Activated CD4-positive, alpha-beta T cell treated with anti-CD3 and anti-CD28 coated beads, Interleukin-2, Interleukin-6, amounts not matched to agents 100 ng/mL and 50 ng/mL, durations not matched to agents 16 hours and 8 hours (primary cell): ENCODE measurements at regions not wholly inside any gene's neighbourhood (a gene's known extent, or its start where the extent isn't known, plus 50 kb on each side); places are given as distances from the start of the nearest gene placed in this dataset.
A peak's percentile ranks its signal among the peaks of the same experiment; 100 is the strongest.
"Not testable (repeated sequence)": the region's sequence is repeated elsewhere in the genome, so short reads cannot be mapped to it uniquely, and the experiment has no call there.

Source experiments
- DNase-seq: peaks from one replicate; pipeline ENCODE4 v3.0.0-alpha.2; 2020

DNA sequence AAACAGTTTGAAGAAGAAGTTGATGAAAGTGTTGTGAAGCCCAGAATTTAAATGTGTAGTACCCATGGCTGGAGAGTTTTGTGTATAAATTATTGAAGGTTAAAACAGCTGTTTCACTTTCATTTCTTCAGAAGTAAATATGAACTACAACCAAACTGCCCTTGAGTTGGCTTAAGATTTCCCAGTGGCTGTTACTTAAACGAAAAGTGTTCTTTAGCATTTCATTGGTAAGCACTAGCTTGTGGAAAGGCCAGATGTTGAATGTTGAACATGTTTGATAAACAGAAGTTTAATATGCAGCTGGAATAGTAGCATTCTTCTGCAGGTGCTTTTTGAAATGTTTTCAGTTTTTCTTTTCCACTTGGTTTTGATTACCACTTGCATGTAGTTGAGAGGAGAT, 83.2 kb upstream of the TNRC6B start:
- DNase-seq, result no peak

DNA sequence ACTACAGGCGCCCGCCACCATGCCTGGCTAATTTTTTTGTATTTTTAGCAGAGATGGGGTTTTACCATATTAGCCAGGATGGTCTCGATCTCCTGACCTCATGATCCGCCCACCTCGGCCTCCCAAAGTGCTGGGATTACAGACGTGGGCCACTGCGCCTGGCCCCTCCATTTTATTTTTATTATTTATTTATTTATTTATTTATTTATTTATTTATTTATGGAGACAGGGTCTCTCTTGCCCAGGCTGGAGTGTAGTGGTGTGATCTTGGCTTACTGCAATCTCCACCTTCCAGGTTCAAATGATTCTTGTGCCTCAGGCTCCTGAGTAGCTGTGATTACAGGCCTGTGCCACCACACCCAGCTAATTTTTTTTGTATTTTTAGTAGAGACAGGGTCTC, 77.8 kb upstream of the TNRC6B start:
- DNase-seq, result not testable (repeated sequence)

DNA sequence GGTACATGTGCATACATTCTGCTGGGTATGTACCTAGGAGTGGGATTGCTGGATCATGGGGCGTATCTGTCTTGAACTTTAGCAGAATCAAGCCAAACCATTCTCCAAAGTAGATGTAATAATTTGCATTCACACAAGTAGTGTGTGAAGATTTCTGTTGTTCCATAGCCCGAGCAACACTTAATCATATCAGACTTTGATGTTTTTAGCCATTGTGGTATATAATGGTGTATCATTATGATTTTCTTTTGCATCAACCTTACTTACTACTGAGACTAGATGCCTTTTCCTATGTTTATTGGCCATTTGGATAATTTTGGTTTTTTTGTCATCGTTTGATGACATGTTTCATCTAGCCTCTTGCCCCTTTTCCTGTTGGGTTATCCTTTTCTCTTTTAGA, 72.0 kb upstream of the TNRC6B start:
- DNase-seq, result no peak

DNA sequence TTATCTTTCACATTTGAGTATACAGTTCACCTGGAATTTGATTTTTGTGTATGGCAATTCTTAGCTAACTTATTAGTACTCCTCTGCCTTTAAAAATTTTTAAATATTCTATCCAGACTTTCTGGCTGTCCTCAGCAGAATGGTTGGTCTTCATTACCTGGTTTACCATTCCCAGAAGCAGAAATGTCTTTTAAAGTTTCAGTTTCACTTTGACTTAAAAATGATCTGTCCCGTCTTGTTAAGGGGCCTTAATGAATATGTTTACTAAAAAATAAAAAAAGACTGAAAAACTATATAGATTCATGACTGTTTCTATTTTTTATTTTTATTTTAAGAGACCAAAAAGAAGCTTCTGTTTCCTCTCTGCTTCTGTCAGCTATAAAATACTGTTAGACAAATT, 70.5 kb upstream of the TNRC6B start:
- peak; percentile 32 for DNase-seq

DNA sequence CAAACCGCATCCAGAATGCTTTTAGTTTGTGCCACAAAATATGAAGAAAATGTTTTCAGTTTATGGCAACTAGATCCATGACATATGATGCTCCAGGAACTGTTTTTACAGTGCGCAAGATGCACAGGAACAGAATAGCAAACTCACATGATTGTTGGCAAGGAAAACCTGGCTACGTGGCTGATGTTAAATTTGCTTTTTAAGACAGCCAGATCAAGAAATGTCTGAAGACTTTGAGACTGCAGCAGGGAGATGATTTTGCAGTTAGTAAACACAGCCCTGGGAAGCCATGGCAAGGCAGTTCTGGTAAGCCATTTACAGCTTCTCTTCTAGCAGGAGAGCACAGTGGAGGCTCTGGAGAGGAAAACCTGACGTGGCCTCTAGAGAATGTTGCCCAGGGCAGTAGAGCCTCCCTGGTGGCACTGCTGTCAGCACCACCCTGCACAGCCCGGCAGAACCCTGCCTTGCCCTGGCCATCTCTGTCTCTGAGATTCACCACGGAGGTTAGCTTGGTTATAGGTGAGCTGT, 69.8 kb upstream of the TNRC6B start:
- DNase-seq, result peak; percentile 37

DNA sequence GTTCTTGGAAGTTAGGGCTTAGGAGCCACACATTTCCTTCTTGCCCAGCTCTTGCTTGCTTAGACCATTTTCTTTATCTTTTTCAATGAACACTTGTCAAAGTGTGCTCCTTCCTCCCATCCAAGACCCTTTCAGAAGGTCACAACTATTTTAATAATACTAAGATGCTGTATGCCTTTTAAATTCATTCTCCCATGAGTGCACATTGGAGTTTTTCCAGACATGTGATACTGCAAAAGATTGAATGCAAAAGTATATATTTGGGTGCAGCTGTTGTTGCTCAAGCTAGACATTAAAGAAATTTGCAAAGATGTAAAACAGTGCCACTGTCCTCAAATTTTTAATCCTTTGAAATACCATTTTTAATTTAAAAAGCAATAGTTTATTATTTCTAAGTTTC, 69.3 kb upstream of the TNRC6B start:
- no peak for DNase-seq

DNA sequence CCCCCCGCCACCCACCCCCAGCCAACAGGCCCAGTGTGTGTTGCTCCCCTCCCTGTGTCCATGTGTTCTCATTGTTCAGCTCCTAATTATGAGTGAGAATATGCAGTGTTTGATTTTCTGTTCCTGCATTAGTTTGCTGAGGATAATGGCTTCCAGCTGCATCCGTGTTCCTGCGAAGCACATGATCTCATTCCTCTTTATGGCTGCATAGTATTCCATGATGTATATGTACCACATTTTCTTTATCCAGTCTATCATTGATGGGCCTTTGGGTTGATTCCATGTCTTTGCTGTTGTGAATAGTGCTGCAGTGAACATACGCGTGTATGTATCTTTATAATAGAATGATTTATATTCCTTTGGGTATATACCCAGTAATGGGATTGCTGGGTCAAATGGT, 68.8 kb upstream of the TNRC6B start:
- not testable (repeated sequence) for DNase-seq

DNA sequence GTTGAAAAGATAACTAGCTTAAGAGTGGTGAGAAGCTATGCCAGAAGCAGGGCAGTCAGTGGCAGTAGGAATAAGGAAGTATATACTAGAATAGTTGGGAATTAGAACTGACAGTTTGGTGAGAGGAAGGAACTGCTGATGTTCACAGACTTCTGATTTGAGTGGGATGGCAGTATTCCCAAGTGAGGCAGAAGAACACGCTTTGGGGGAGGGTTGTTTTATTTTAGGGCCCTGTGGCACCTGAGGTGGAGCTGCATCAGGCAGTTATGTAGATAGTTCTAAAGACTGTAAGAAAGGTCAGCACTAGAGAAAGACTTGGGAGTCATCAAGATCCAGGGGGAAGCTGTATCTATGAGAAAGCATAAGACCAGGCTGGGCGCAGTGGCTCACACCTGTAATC, 66.3 kb upstream of the TNRC6B start:
- no peak for DNase-seq

DNA sequence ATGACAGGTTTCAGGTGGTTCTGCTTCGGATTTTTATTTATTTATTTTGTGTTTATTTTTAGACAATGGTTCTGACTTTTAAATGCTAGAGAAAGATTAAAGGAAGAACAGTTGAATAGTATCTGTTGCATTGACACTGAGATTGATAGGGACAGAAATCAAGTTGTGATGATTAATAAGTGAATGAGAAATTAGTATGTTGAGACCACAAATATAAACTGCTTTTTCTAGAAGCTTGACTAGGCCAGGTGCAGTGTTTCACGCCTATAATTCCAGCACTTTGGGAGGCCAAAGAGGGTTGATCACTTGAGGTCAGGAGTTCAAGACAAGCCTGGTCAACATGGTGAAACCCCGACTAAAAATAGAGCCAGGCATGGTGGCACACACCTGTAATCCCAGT, 65.1 kb upstream of the TNRC6B start:
- DNase-seq, result no peak

DNA sequence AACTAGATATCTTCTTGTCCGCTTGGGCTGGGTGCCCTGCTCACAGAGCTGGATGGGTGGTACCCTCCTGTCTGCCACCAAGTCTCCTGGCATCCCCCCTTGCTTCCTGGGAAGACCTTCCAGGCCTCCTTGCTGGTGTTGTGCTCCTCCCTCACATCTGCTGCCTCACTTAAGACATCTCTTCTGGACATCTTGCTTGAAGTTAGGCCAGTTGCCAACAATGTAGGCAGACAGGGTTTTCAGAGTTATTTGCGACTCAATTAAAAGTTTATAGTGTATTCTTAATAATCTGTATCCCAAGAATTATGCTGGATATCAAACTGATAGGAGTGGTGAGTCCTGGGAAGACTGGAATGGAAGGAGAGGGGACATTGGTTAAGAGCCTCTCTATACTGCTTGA, 64.0 kb upstream of the TNRC6B start:
- DNase-seq, result no peak

DNA sequence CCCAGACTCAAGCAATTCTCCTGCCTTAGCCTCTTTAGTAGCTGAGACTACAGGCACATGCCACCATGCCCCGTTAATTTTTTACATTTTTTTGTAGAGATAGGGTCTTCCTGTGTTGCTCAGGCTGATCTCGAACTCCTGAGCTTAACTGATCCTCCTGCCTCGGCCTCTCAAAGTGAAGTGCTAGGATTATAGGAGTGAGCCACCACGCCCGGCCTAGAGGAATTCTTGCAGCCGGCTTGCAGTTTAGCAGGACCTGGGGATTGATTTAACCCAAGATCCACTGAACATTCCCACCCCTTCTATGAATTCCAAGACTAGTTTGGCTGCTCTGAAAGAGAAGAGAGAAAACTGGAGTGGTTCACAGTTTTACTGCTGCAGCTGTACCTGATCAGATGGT, 63.3 kb upstream of the TNRC6B start:
- DNase-seq, result no peak

DNA sequence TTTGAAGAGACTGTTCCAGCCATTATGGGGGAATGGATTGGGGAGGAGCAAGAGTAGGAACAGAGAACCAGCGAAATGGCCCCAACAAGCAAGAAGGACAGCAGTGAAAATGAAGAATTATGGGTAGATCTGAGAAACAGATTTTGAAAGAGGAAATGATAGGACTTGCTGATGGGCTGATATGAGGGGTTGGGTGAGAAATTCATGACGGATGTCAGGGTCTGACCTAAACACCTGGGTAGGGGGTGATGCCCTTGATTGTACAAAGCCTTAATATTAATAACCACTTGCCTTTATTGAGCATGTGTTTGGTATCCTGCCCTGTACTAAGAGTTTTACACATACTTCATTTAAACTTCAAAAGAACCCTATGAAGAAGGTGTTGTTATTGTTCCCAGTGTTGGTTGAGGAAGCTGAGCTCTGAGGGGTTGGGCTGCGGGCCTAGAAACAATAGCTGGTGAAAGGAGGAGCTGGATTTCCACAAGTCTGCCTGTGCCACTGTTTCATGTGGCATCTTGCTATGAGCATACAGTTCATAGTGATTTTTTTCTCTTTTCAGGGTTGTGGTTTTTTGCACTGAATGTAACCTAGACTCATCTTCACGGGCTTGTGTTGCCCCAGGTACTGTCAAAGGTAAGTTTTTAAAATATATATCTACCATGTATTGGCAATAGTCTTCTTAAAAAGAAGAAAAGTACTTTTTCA, 61.1 kb upstream of the TNRC6B start:
- DNase-seq, result no peak

DNA sequence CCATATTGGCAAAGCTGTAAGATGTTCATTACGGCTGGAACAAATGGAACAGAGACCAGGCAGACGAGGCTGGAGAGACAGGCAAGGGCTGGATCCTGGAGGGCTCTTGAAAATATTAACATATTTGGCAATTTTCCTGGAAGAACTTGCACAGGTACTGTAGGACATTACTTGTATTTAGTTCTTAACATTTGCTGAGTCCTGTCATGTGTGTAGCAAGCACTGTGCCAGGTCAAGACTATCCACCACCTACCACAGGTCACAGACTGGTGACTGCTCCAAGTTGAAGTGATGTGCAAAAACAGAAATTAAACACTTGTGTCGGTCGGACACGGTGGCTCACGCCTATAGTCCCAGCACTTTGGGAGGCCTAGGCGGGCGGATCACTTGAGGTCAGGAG, 58.7 kb upstream of the TNRC6B start:
- no peak for DNase-seq

DNA sequence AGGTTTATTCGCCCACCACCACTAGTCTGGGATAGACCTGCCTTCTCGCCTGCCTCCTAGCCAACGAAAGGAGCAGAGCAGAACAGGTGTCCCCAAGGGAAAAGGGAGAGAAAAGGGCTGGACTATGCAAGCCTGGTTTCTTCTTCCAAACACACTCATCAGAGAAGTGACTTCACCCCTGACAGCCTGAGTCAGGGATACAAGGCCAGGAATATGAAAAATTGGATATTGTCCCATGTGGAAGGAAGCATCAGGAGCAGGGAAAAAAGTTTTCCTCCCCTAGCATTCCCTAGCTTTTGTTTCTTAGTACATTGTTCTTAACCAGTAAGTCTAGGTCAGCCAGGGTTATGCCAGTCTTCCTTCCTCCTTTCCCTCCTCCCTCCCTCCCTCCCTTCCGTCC, 56.9 kb upstream of the TNRC6B start:
- DNase-seq, result no peak

DNA sequence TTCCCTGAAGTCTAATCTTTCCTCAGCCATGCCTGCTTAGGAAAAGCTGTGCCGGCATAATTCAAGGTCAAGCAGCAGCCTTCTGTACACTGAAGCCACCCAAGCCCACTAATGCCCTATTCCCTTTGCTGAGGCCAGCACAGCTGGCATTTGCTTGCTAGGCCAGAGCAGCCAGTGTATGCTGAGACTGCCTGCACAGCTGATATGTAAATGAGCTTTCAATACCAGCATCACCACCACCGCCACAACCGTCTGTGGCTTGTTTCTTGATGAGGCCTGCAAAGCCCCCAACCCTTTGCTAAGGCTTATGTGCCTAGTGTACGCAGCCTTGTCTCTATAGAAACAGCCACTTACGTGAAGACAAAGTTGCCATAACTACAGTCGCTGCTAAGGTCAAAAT, 56.3 kb upstream of the TNRC6B start:
- no peak for DNase-seq

DNA sequence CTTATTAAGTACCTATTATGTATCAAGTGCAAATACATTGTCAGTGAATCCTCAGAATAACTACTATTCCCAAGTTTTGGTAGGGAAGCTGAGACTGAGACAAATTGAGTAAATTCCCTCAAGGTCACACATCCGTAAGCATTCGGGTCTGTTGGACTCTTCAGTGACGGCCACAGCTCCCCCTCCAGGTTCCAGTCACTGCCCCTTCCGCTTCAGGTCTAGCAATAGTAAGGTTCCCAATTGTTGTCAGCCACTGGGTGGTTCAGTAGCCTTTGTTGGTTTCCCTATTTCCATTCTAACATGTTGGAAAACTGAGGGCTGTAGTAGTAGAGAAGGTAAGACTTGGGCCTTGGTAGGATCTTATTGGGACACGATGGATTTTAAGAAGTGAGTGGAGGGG, 54.9 kb upstream of the TNRC6B start:
- DNase-seq, result no peak

DNA sequence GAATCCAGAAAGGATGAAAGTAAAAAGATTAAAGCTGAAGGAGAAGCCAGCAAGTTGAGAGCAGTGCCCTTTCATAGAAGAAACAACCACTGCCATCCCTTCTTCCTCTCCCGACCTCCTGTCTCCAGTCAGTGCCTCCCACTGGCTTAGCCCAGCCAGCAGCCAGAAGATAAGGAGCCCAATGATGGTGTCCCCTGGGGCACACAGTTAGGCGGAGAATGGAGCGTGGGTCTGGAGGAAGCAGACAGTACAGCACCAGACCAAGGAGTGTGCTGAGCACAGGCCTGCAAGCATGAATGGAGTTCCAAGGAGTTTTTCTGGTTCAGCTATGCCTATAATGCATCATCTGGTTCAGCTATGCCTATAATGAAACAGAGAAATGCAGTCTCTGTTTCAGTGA, 54.3 kb upstream of the TNRC6B start:
- DNase-seq, result no peak
